ENCODE measurements at regions not wholly inside any gene's neighbourhood (a gene's known extent, or its start where the extent isn't known, plus 50 kb on each side); places are given as distances from the start of the nearest gene placed in this dataset.

DNA sequence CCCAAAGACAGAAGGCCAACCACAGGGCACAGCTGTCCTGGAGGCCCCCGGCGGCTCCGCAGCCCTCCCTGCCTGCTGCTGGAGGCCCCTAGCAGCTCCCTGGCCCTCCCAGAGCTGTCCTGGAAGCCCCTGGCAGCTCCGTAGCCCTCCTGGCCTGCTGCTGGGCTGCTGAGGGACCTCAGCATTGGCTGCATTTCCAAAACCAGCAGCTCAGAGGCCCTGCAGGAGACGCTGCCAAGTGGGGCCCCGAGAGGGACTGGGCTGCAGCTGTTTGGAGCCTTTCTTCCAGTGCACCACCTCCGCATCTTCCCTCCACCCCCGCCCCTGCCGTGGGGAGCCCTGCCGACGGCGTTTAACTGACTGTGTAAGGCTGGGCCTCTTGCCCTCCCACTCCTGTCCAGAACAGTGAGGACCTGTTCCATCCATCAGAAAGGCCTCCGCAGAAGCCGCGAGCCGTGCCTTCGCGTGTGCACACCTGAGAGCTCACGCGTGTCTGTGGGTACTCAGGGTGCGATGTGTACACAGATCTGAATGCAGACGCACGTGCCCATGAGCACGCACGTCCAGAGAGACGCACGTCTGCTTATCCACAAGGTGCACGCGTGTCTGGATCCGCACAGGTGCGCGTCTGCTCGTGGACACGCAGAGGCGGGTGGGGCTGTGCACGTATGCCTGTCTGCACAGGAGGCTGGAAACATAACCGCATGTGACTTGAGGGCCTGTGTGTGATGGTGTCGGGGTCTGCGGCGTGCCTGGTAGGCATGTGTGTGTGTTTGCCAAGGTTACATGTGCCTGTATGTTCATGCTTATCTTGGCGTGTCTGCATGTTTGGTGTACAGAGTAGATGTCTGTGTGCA is 57.0 kb upstream of the FBRSL1 start:
- TF ChIP-seq, protein P1, sequence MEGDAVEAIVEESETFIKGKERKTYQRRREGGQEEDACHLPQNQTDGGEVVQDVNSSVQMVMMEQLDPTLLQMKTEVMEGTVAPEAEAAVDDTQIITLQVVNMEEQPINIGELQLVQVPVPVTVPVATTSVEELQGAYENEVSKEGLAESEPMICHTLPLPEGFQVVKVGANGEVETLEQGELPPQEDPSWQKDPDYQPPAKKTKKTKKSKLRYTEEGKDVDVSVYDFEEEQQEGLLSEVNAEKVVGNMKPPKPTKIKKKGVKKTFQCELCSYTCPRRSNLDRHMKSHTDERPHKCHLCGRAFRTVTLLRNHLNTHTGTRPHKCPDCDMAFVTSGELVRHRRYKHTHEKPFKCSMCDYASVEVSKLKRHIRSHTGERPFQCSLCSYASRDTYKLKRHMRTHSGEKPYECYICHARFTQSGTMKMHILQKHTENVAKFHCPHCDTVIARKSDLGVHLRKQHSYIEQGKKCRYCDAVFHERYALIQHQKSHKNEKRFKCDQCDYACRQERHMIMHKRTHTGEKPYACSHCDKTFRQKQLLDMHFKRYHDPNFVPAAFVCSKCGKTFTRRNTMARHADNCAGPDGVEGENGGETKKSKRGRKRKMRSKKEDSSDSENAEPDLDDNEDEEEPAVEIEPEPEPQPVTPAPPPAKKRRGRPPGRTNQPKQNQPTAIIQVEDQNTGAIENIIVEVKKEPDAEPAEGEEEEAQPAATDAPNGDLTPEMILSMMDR (IDR thresholded peaks at IDR 0.05): no peak
- TF ChIP-seq POLR2A (IDR thresholded peaks at IDR 0.05): no peak

All from uterus (tissue), 2 donors.